ENCODE measurements at regions not wholly inside any gene's neighbourhood (a gene's known extent, or its start where the extent isn't known, plus 50 kb on each side); places are given as distances from the start of the nearest gene placed in this dataset.
"Not testable (repeated sequence)": the region's sequence is repeated elsewhere in the genome, so short reads cannot be mapped to it uniquely, and the experiment has no call there.

GRCh38 chr2:173697929-173698328 lies 267.2 kb downstream of the SP3 start:
- H3K9me3 Mint-ChIP-seq, result no peaks in the 10 kb centered on the region
- POLR2A ChIA-PET, result no interaction called here
- H3K27ac Mint-ChIP-seq, result no peak overlapping the region
- CTCF ChIA-PET, result no interaction called here
- H3K27me3 Mint-ChIP-seq, result no peaks in the 10 kb centered on the region
- H3K36me3 Mint-ChIP-seq (ENCODE audit: low read depth), result no peaks in the 10 kb centered on the region
- DNase-seq, result no peak
- no peak overlapping the region for H3K4me3 Mint-ChIP-seq
- no peaks in the 10 kb centered on the region for H3K4me1 Mint-ChIP-seq

GRCh38 chr2:173705656-173706055 lies 259.5 kb downstream of the SP3 start:
- ChIA-PET CTCF (no interaction called here), POLR2A (no interaction called here)
- Mint-ChIP-seq H3K4me1 (no peaks in the 10 kb centered on the region), H3K27ac (no peak overlapping the region), H3K9me3 (no peaks in the 10 kb centered on the region), H3K36me3 (ENCODE audit: low read depth) (no peaks in the 10 kb centered on the region), H3K27me3 (no peaks in the 10 kb centered on the region), H3K4me3 (no peak overlapping the region)
- DNase-seq, result no peak

- Mint-ChIP-seq H3K27me3 (peaks cover 1% of the 10 kb centered on the region), H3K27ac (no peak overlapping the region), H3K36me3 (ENCODE audit: low read depth) (no peaks in the 10 kb centered on the region), H3K4me1 (no peaks in the 10 kb centered on the region), H3K4me3 (no peak overlapping the region), H3K9me3 (no peaks in the 10 kb centered on the region)
- ChIA-PET CTCF (no interaction called here), POLR2A (no interaction called here)
- no peak for DNase-seq
Observed at GRCh38 chr2:173706936-173707335, 258.2 kb downstream of the SP3 start.

- H3K9me3 Mint-ChIP-seq, result no peaks in the 10 kb centered on the region
- H3K4me1 Mint-ChIP-seq, result no peaks in the 10 kb centered on the region
- H3K27me3 Mint-ChIP-seq, result peaks cover 4% of the 10 kb centered on the region
- DNase-seq, result no peak
- POLR2A ChIA-PET, result no interaction called here
- no peak overlapping the region for H3K27ac Mint-ChIP-seq
- H3K36me3 Mint-ChIP-seq (ENCODE audit: low read depth), result no peaks in the 10 kb centered on the region
- CTCF ChIA-PET, result no interaction called here
- no peak overlapping the region for H3K4me3 Mint-ChIP-seq
Observed at GRCh38 chr2:173708806-173709205, 256.4 kb downstream of the SP3 start.

GRCh38 chr2:173711816-173712215 lies 253.4 kb downstream of the SP3 start:
- H3K9me3 Mint-ChIP-seq, result no peaks in the 10 kb centered on the region
- ChIA-PET CTCF (no interaction called here), POLR2A (no interaction called here)

GRCh38 chr2:173713904-173714555 lies 251.1 kb downstream of the SP3 start:
- CTCF ChIA-PET, result no interaction called here
- Mint-ChIP-seq H3K4me3 (no peak overlapping the region), H3K4me1 (no peaks in the 10 kb centered on the region), H3K27me3 (peaks cover 4% of the 10 kb centered on the region), H3K36me3 (ENCODE audit: low read depth) (no peaks in the 10 kb centered on the region), H3K9me3 (no peaks in the 10 kb centered on the region), H3K27ac (no peak overlapping the region)
- POLR2A ChIA-PET, result no interaction called here
- no peak for DNase-seq

More at GRCh38 chr2:173711816-173712215, 253.4 kb downstream of the SP3 start:
- H3K36me3 Mint-ChIP-seq (ENCODE audit: low read depth), result no peaks in the 10 kb centered on the region
- H3K27ac Mint-ChIP-seq, result no peak overlapping the region
- no peaks in the 10 kb centered on the region for H3K4me1 Mint-ChIP-seq
- no peak for DNase-seq
- H3K27me3 Mint-ChIP-seq, result peaks cover 4% of the 10 kb centered on the region
- no peak overlapping the region for H3K4me3 Mint-ChIP-seq

GRCh38 chr2:173715441-173715840 lies 249.7 kb downstream of the SP3 start:
- no peaks in the 10 kb centered on the region for H3K36me3 Mint-ChIP-seq (ENCODE audit: low read depth)
- peaks cover 4% of the 10 kb centered on the region for H3K27me3 Mint-ChIP-seq
- H3K9me3 Mint-ChIP-seq, result no peaks in the 10 kb centered on the region
- POLR2A ChIA-PET, result no interaction called here
- no peak for DNase-seq
- no peak overlapping the region for H3K4me3 Mint-ChIP-seq
- H3K4me1 Mint-ChIP-seq, result no peaks in the 10 kb centered on the region
- H3K27ac Mint-ChIP-seq, result no peak overlapping the region
- CTCF ChIA-PET, result no interaction called here

GRCh38 chr2:173716458-173717052 lies 248.6 kb downstream of the SP3 start:
- Mint-ChIP-seq H3K27me3 (peaks cover 3% of the 10 kb centered on the region), H3K36me3 (ENCODE audit: low read depth) (no peaks in the 10 kb centered on the region), H3K27ac (no peak overlapping the region), H3K4me1 (no peaks in the 10 kb centered on the region), H3K4me3 (no peak overlapping the region), H3K9me3 (no peaks in the 10 kb centered on the region)
- ChIA-PET POLR2A (no interaction called here), CTCF (no interaction called here)
- DNase-seq, result no peak

GRCh38 chr2:173719471-173719870 lies 245.7 kb downstream of the SP3 start:
- H3K4me3 Mint-ChIP-seq, result no peak overlapping the region
- ChIA-PET POLR2A (no interaction called here), CTCF (no interaction called here)
- H3K4me1 Mint-ChIP-seq, result no peaks in the 10 kb centered on the region
- H3K9me3 Mint-ChIP-seq, result no peaks in the 10 kb centered on the region
- no peak for DNase-seq
- H3K27ac Mint-ChIP-seq, result no peak overlapping the region
- peaks cover 12% of the 10 kb centered on the region for H3K27me3 Mint-ChIP-seq
- no peaks in the 10 kb centered on the region for H3K36me3 Mint-ChIP-seq (ENCODE audit: low read depth)

GRCh38 chr2:173720306-173720705 lies 244.9 kb downstream of the SP3 start:
- H3K36me3 Mint-ChIP-seq (ENCODE audit: low read depth), result no peaks in the 10 kb centered on the region
- H3K27me3 Mint-ChIP-seq, result peaks cover 14% of the 10 kb centered on the region
- ChIA-PET POLR2A (no interaction called here), CTCF (no interaction called here)
- no peak for DNase-seq
- no peak overlapping the region for H3K27ac Mint-ChIP-seq
- no peaks in the 10 kb centered on the region for H3K4me1 Mint-ChIP-seq
- no peak overlapping the region for H3K4me3 Mint-ChIP-seq
- H3K9me3 Mint-ChIP-seq, result no peaks in the 10 kb centered on the region

GRCh38 chr2:173734797-173735196 lies 230.4 kb downstream of the SP3 start:
- CTCF ChIA-PET, result no interaction called here
- Mint-ChIP-seq H3K27me3 (peaks cover 4% of the 10 kb centered on the region), H3K4me3 (no peak overlapping the region), H3K9me3 (peaks cover 7% of the 10 kb centered on the region), H3K36me3 (ENCODE audit: low read depth) (peaks cover 3% of the 10 kb centered on the region), H3K27ac (no peak overlapping the region), H3K4me1 (no peaks in the 10 kb centered on the region)
- POLR2A ChIA-PET, result no interaction called here
- DNase-seq, result no peak

GRCh38 chr2:173737954-173738575 lies 227.1 kb downstream of the SP3 start:
- POLR2A ChIA-PET; H3K9me3 Mint-ChIP-seq; H3K27ac Mint-ChIP-seq; H3K4me3 Mint-ChIP-seq; CTCF ChIA-PET; H3K27me3 Mint-ChIP-seq; H3K4me1 Mint-ChIP-seq; H3K36me3 Mint-ChIP-seq (ENCODE audit: low read depth); DNase-seq: not testable (repeated sequence)

GRCh38 chr2:173739006-173739405 lies 226.2 kb downstream of the SP3 start:
- H3K4me3 Mint-ChIP-seq, result no peak overlapping the region
- H3K4me1 Mint-ChIP-seq, result no peaks in the 10 kb centered on the region
- no peak overlapping the region for H3K27ac Mint-ChIP-seq
- peaks cover 3% of the 10 kb centered on the region for H3K36me3 Mint-ChIP-seq (ENCODE audit: low read depth)
- DNase-seq, result no peak
- H3K27me3 Mint-ChIP-seq, result peaks cover 10% of the 10 kb centered on the region
- CTCF ChIA-PET, result no interaction called here
- H3K9me3 Mint-ChIP-seq, result peaks cover 7% of the 10 kb centered on the region
- POLR2A ChIA-PET, result no interaction called here

GRCh38 chr2:173740639-173741038 lies 224.5 kb downstream of the SP3 start:
- Mint-ChIP-seq H3K27me3 (peaks cover 12% of the 10 kb centered on the region), H3K4me3 (no peak overlapping the region), H3K4me1 (no peaks in the 10 kb centered on the region), H3K27ac (no peak overlapping the region), H3K36me3 (ENCODE audit: low read depth) (peaks cover 3% of the 10 kb centered on the region), H3K9me3 (peaks cover 7% of the 10 kb centered on the region)
- DNase-seq, result no peak
- POLR2A ChIA-PET, result no interaction called here
- CTCF ChIA-PET, result no interaction called here

Data from activated CD4-positive, alpha-beta memory T cell treated with anti-CD3 and anti-CD28 coated beads, Interleukin-2, amount 10 ng/mL, durations not matched to agents 7 days and 5 days (primary cell).